HG03196 (cell line): ENCODE measurements at regions not wholly inside any gene's neighbourhood (a gene's known extent, or its start where the extent isn't known, plus 50 kb on each side); places are given as distances from the start of the nearest gene placed in this dataset.

Experiments
- ATAC-seq: cut with Tn5 transposase; IDR thresholded peaks from one replicate; pipeline ENCODE4 v1.9.1; 2021; ENCODE audit not compliant: unreplicated experiment

DNA sequence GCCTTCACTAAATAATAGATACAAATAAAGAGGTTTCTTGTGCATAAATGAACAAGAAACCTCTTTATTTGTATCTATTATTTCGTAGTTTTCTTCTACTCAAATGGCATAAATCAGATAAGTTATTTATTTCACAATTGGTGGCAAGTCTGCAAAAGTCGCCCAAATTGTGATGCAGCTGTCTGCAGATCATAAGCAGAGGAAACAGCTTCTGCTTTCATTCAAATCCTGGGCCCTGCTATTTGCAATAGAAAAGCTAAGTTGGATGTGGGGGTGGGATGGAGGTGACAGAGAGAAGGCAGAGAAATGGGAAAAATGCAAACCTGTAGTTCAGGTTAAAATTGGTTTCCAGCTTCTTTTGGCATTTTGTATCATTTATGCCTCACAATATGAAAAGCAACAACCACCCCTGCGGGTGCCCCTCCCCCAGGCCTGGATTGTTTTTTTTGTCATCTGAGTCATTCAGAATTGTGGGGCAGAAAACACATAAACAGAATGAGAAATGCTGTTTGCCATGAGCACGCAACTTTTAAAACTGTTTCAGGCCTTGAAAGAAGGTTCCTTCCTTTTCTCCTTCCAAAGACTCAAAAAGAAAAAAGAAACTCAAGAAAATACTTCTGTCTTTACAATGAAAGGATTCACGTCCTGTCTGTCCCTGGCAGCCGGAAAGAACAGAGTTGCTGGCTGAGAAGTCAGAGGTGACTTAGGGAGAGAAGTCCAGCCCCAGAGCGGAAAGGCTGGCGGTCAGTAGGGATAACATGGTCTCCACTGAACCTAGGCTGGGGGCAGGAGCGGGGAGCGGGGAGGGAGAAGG lies 132.9 kb downstream of the BAMBI start:
- ATAC-seq: no peak

DNA sequence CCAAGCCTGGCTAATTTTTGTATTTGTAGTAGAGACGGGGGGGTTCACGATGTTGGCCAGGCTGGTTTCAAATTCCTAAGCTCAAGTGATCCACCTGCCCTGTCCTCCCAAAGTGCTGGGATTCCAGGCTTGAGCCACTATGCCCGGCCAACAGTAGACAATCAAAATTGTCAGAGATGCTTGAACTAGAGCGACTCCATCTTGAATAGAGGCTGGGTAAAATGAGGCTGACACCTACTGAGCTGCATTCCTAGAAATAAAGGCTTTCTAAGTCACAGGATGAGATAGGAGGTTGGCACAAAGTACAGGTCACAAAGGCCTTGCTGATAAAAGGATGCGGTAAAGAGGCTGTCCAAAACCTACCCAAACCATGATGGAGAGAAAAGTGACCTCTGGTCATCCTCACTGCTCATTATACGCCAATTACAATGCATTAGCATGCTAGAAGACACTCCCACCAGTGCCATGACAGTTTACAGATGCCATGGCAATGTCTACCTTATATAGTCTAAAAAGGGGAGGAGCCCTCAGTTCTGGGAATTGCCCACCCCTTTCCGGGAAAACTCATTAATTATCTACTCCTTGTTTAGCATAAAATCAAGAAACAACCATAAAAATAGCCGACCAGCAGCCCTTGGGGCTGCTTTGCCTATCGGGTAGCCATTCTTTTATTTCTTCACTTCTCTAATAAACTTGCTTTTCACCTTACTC lies 134.5 kb downstream of the BAMBI start:
- no peak for ATAC-seq

DNA sequence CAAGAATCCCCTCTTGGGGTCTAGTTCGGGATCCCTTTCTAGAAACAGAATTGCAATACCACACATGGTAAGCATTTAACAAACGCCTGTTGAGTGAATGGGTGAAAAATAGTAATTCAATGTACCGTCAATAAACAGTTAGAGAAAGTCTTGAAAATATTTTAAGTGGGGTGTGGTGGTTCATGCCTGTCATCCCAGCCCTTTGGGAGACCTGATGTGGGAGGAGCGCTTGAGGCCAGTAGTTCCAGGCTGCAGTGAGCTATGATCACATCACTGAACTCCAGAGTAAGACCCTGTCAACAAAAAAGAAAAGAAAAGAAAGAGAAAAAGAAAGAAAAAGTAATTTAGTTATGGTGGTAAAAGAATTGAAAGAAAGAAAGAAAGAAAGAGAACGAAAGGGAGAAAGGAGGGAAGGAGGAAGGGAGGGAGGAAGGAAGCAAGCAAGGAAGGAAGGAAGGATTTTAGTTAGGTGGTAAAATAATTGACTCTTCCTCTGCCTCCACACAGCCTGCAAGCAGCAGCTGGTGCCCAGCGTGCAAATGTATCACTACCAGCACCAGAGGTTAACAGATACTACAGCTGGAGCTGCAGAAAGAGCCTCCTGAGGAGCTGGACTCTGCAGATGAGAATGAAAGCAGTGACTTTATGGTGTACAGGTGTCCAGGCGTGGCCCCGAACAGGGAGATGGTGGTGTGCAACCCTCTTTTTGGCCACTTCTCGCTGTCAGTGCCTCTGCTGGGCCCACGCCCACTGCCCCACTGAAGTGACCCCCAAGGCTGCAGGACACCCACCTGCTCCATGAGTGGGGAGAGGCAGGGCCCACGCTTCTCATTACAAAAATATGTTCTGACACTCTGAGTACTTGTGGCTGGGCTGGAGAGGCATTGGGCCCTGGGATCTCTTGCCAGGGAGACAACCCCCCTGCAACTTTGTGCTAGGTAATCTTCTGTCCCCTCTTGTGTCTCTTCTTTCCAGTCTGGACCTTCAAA lies 135.4 kb downstream of the BAMBI start:
- ATAC-seq: no peak

DNA sequence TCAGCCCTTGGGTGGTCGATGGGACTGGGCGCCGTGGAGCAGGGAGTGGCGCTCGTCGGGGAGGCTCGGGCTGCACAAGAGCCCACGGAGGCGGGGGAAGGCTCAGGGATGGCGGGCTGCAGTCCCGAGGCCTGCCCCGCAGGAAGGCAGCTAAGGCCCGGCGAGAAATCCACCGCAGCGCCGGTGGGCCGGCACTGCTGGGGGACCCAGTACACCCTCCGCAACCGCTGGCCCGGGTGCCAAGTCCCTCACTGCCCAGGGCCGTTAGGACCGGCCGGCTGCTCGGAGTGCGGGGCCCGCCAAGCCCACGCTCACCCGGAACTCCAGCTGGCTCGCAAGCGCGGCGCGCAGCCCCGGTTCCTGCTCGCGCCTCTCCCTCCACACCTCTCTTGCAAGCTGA lies 138.4 kb downstream of the BAMBI start:
- ATAC-seq: no peak

DNA sequence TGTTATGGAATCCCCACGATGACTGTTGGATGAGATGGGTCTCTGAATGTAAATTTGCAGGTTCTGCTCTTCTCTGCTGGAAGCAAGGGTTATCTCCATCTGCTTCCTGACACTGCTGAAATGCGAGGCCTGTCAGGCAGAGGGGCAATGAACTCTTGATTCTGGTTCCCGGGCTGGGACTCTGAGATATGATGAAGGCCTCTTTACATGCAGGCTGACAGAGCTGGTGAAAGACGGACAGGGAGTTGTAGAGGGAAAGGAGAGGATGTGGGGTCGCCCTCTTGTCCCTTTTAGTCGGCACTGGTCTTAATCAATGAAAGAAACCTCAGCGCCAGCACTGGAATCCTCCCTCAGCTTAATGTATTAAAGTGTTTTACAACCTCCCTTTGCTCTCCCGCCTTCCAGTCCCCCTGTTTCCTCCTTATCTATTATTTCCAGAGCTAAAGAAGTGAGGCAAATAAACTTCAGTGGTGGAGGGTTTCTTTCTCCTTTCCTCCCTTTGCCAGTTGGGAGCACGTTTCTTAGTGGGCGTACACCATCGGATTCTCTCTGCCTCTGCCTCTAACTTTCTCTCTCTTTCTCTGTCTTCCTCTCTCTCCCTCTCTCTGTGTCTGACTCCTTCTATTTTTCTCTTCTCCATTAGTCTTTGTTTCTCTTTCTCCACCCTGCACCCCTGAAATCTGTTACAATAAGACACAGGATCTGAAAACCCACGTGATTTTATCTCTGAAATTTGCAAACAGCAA lies 145.6 kb downstream of the BAMBI start:
- no peak for ATAC-seq

DNA sequence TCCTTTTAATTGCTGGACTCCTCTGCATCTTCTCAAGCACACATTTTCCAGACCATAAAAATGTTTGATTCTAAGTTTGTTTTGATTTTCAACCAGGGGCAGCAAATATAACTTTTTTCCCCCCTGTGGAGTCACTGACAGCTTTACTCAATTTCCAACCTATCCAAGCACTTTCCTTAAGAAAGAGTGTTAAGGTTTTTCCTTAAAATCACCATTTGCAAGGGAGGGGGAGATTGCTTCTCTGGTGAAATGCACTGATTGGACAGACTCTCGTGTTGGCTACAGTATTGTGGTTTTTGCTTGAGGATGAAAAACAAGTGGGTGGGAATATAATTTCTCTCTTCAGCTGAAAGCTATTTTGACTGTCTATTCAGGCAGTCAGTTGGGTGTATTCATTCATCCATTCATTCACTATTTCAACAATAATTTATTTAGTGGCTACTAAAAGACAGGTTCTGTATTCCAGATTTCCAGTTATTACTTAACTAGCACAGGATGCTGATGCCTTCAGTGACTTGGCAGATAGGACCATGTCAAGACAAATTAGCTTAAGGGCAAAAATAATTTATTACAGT lies 146.3 kb downstream of the BAMBI start:
- ATAC-seq: no peak

DNA sequence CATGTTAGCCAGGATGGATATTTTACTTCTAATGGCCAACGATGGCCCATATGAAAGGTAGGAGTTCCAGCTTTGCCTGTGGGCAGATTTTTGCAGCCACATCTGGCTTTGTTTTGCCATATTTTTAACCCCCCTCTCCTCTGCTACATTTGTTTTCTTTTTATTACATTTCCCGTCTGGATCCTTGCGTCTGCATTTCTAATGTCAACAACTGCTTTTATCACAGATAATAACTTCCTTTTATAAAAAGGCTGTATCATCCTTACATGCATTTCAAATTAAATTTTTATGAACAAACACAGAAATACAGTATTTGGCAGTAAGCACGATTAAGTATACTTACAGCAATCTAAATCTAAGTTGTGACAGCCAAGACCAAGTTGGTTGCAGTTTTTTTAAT lies 156.0 kb downstream of the BAMBI start:
- ATAC-seq: no peak

DNA sequence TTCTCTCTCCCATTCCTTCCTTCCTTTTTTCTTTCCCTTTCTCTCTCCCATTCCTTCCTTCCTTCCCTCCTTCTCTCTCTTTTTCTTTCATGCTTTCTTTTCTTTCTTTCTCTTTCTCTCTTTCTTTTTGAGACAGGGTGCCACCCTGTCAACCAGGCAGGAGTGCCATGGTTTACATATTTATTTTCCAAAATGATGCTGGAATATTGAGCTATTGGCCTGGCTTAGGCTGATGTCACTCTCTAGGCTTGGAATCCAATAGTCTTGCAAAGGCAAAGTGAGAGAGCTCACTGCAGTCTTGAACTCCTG lies 159.1 kb downstream of the BAMBI start:
- no peak for ATAC-seq

DNA sequence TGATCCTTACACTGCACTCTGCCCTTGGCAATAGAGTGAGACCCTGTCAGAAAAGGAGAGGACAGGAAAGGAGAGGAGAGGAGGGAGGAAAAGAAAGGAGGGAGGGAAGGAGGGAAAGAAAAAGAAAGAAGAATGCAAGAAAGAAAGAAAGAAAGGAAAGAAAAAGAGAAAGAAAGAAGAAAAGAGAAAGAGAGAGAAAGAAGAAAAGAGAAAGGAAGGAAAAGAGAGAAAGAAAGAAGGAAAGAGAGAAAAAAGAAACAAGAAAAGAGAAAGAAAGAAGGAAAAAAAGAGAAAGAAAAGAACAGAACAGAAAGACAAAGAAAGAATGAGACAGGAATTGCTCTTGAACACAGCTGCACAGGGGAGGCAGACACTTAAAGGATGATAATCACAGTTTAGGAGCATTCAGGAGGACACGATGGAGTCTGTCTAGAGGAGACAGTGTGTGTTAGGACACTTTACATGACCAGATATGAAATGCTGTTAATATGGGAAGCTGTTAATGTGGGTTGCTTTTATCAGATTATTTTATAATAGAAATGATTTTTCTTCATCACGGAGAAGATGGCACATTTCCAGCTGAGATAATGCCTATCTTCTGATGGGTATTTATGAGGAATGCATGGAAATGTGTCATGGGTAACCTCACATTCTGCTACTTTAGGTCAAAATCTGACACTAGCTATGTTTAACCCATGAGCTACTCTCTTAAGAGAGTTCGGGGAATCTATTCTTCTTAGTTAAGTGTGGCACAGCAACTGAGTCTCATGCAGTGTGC lies 160.5 kb downstream of the BAMBI start:
- no peak for ATAC-seq

DNA sequence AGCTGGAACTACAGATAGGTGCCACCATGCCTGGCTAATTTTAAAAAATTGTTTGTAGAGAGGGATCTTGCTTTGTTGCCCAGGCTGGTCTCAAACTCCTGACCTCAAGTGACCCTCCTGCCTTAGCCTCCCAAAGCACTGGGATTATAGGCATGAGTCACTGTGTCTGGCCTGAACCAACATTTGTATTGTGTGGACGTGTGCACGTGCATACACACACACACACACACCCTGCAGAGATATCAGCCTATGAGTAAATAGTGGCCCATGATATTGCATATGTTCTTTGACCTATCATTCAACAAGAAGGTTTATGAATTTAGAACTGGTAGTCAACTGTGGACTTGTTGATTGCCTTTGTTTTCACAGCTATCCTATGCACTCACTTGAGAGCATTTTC lies 161.6 kb downstream of the BAMBI start:
- ATAC-seq: no peak

DNA sequence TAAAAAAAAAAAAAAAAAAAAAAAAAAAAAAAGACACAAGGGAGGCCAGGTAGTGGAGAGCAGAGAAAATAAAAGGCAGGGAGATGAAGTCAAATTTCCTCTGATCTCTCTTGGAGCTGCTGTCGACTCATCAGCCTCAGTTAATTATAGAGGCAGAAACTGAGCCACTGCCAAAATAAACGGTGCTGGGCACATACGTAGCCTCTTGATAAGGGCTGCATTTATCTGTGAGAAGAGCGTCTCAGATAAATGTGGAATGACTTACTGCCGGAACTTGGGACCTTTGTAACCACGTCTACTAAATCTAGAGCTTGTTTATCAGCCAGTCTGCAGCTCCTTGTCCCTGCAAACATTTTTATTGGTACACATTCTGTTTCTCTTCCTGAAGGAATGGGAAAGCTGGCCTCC lies 162.3 kb downstream of the BAMBI start:
- no peak for ATAC-seq

DNA sequence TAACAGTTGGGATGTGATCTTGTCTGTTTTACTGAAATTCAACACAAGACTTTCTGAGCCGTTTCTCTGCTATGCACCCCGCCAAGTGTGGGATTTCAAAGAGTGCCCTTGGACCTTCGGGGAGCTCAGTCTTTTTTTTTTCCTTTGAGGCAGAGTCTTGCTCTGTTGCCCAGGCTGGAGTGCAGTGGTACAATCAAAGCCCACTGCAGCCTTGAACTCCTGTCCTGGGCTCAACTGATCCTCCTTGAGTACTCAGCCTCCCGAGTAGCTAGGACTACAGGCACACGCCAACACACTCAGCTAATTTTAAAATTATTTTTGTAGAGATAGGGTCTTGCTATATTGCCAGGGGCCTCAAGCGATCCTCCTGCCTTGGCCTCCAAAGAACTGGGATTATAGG lies 162.9 kb downstream of the BAMBI start:
- ATAC-seq: no peak

DNA sequence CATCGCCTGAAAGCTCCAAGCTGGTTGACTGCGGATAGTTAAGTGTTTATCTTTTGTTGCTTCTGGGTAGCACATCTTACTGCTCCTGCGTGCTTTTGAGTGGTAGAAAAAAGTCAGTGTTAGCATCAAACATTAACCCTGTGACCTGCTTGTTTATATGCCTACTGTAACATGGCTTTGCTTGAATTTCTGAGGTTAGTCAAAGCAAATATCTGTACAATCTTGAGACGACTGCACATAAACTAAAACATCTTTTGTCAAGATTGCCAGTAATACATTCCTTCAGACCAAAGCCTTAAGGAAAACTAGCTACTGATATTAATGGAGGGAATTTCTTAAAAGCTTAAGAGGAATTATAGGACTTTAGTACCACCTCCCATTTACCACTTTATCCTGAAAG lies 163.7 kb downstream of the BAMBI start:
- ATAC-seq: no peak

DNA sequence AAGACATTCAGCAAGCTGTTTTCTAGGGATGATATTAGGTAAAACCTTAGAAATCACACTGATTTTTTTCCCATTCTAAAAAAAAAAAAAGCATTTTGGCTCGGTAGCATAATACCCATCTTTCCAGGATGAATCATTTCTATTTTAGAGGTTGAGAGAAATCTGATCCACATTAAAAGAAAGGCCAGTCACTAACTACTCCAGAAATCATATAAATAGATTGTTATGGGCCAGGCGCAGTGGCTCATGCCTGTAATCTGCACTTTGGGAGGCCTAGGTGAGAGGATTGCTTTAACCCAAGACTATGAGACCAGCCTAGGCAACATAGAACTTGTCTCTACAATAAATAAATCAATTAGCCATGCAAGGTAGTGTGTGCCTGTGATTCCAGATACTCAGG lies 164.3 kb downstream of the BAMBI start:
- no peak for ATAC-seq

DNA sequence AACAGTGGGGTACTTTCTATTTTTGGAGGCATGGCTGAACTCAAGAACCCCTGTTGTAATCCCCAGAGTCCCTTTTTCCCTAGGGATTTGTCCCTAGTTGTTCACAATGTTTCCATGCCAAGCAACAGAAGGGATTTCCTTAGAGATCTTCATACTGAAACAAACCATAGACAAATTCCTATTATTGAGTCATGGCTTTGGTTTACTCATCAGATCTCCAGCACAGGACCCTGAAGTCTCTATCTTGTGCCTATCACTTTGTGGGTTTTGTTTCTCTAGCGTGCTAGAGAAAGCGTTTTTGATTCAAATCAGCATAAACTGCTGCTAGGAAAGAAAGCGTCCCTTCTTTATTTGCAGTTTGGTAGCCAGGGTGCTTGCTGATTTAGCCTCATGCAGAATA lies 165.0 kb downstream of the BAMBI start:
- ATAC-seq: no peak

DNA sequence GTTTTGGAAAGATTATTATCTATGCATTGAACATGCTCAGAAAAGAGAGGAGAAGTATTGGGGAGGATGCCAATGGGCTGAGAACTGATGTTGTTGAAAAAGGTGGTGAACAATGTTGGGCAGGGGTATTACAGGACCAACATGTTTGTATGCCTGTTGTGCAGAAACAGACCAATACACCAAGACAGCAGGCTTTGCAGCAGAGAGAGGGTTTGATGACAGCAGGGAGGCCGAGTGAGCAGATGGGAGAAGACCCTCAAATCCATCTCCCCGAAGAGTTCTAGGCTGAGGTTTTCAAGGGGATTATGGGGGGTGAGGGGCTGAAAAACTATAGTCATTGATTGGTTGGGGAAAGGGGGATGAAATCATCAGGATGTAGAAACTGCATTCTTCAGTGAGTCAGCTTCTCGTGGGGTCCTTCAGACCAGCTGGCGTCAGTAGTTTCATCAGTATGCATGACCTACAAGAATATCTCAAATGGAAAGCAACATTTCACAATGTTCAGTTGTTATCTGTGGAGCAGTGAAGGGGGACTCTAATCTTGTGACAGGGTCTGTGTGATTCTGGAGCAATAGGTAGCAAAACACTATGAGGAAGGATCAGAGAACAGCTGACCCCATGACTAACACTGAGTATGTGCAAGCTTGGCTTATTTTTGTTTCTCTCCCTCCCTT lies 167.8 kb downstream of the BAMBI start:
- ATAC-seq: no peak

DNA sequence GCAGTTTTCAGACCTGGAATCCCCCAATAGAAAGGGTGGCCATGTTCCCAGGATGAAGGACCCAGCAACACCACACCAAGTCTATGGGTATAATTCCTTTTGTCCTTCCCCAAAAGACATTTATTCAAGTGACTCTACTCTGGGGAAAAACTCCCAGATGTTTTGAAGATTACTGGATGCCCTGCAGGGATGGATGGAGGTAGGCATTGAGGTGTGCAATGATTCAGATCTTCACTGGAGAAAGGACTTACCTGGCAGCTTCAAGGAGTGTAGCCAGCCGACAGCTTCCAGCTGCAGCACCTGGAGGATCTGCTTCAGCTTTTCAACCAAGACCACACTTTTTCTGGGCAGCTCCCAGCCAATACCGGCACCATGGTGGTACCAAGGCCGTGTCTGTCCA lies 172.0 kb downstream of the BAMBI start:
- no peak for ATAC-seq

DNA sequence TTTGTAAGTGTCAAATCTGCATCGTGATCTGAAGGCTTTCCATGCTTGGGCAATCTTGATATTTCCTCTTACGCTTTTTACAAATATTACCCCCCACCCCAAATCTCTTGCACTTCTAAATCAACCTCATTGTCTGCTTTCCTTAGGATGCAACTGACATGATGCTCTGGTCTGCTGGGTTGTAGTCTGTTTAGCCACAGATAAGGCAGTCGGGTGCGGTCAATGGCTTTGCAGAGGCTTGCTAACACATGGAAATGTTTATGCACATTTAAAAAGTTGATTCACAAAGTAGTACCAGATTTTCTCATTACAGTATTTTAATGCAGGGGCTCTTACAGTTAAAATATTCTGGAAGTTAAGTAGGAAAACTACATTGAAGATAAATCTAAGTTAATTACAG lies 172.5 kb downstream of the BAMBI start:
- ATAC-seq: no peak

DNA sequence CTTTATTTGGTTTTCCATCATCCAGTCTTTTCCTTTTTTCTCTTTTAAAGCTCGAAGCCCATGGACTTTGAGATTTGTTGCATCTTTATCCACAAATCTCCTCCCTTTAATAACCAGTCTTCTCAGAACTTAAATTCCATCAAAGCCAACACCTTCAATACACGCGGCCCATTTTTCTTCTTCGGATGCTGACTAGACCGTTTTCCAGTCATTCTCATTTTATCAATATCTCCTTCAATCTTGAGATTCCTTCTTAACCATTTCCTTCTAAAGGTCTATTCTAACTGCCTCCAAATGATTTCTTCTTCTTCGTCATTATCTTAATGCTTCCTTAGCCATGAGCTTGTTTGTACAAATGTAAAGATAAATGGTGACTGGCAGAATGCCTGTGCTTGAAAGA lies 173.5 kb downstream of the BAMBI start:
- ATAC-seq: no peak
